Ovary (tissue), 3 donors: ENCODE measurements at regions not wholly inside any gene's neighbourhood (a gene's known extent, or its start where the extent isn't known, plus 50 kb on each side); places are given as distances from the start of the nearest gene placed in this dataset.

Source experiments
- CTCF ChIP-seq, 3 donors: fragments of 450-650 bp in 2 of 3; fragments of 200-600 bp in 1 of 3; IDR thresholded peaks; one replicate each; pipeline versions ENCODE4 v1.5.1 to v1.8.0; 2016 to 2022; ENCODE audit warnings: antibody characterized with exemption in 3 of 3, mild to moderate bottlenecking in 1 of 3
- EP300 ChIP-seq: sonication (generic); formaldehyde crosslinking; IDR thresholded peaks from one replicate; pipeline ENCODE4 v1.6.1; 2017; ENCODE audit warnings: antibody characterized with exemption
- POLR2A ChIP-seq: fragments of 450-650 bp; IDR thresholded peaks from one replicate; pipeline ENCODE4 v1.6.1; 2017; ENCODE audit warnings: antibody characterized with exemption, mild to moderate bottlenecking, moderate library complexity
- donor health status: DM: no; HTN: no; CAD: no.

GRCh38 chr5:6814816-6815215 is 101.6 kb downstream of the TENT4A start:
- no peak for TF ChIP-seq CTCF (IDR thresholded peaks at IDR 0.05)
- no peak for TF ChIP-seq POLR2A
- TF ChIP-seq EP300 = no peak
